ENCODE measurements at regions not wholly inside any gene's neighbourhood (a gene's known extent, or its start where the extent isn't known, plus 50 kb on each side); places are given as distances from the start of the nearest gene placed in this dataset.

DNA sequence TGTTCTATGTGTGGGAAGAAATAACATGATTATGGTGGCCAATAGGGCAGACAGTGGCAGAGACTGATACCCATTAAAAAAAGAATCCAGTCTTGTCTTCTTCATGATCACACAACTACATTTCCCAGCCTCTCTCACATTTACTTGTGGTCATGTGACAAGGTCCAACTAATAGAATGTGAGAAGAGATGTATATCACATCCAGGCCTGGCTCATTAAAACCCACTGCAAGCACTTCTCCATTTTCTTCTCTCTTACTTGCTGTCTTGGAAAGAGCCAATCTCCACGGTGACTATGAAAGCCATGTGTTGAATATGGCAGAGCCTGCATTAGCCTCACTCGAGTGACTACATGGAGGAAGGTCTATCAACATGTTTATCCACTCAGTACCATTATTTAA lies 306.2 kb upstream of the ZEB2 start:
- no peak for DNase-seq
- no peak overlapping the region for H3K4me3 ChIP-seq (ENCODE audit: insufficient read depth, low read depth, low read length)
- H3K27me3 ChIP-seq (ENCODE audit: control insufficient read depth, insufficient read depth, low read length): no peaks in the 10 kb centered on the region
- no peaks in the 10 kb centered on the region for H3K36me3 ChIP-seq (replicated peaks; ENCODE audit: control insufficient read depth, insufficient read depth, low read length)

DNA sequence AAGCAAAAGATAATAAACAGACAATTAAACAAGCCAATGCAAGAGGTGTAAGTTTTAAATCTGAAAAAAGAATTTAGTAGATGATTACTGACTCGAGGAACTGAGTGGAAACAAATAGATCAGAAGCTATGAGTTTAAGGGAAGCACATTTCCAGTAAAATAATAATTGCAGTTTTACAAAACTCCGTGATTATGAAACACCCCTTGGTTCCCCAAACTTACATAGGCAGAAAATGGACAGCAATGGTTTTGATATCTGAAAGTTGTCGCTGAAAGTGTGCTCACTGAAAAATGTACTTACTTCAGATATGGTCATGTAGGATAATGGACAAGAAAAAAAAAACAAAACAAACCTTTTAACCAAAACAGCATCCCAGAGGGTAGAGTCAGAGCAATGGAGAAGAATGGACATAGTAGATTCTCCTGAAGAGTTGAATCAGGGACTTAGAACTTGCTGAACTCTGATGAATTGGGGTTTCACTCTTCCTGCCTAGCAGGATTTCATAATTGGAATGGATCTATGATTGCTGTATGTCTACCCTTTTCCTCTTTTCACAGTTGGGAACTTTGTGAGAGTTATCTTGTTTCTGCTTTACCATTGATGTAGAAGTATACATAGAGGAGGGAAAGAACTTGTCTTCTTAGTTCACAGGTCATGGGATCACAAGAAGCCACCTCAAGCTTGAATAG lies 305.6 kb upstream of the ZEB2 start:
- no peaks in the 10 kb centered on the region for H3K36me3 ChIP-seq (replicated peaks; ENCODE audit: control insufficient read depth, insufficient read depth, low read length)
- H3K4me3 ChIP-seq (ENCODE audit: insufficient read depth, low read depth, low read length): no peak overlapping the region
- DNase-seq: no peak
- no peaks in the 10 kb centered on the region for H3K27me3 ChIP-seq (ENCODE audit: control insufficient read depth, insufficient read depth, low read length)

DNA sequence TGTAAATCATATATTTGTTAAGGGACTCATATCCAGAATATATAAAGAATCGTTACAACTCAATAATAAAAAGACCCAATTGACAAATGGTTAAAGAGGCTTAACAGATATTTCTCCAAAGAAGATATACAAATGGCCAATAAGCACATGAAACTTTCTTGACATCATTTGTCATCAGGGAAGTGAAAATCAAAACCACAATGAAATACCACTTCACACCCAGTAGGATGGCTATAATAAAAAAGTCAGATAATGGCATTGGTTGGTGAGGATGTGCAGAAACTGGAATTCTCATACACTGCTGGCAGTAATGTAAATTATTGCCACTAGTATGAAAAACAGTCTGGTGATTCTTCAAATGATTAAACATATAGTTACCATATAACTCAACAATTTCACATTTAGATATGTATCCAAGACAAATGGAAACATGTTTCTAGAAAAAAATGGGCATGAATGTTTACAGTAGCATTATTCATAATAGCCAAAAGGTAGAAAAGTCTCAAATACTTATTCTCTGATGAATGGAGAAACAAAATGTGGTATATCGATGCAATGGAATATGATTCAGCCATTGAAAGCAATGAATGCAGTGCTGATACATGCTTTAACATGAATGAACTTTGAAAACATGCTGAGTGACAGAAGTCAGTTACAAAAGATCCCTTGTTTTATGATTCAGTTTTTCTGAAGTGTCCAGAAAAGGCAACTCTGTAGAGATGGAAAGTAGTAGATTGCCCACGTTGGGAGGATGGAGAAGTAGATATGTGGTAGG lies 304.6 kb upstream of the ZEB2 start:
- no peaks in the 10 kb centered on the region for H3K36me3 ChIP-seq (replicated peaks; ENCODE audit: control insufficient read depth, insufficient read depth, low read length)
- H3K27me3 ChIP-seq (ENCODE audit: control insufficient read depth, insufficient read depth, low read length): no peaks in the 10 kb centered on the region
- H3K4me3 ChIP-seq (ENCODE audit: insufficient read depth, low read depth, low read length): no peak overlapping the region
- DNase-seq: no peak

DNA sequence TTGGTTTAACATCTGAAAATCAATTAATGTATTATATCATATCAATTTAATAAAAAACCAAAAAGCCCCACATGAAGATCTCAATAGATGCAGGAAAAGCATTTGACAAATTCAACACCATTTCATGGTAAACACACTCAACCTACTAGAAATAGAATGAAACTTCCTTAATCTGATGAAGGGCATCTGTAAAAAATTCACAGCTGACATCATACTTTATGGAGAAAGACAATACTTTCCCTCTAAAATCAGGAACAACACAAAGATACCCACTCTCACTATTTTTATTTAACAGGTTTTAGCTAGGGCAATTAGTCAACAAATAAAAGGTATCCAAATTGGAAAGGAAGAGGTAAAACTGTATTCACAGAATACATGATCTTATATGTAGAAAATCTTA lies 303.0 kb upstream of the ZEB2 start:
- H3K36me3 ChIP-seq (replicated peaks; ENCODE audit: control insufficient read depth, insufficient read depth, low read length): no peaks in the 10 kb centered on the region
- H3K4me3 ChIP-seq (ENCODE audit: insufficient read depth, low read depth, low read length): no peak overlapping the region
- DNase-seq: no peak
- H3K27me3 ChIP-seq (ENCODE audit: control insufficient read depth, insufficient read depth, low read length): no peaks in the 10 kb centered on the region

DNA sequence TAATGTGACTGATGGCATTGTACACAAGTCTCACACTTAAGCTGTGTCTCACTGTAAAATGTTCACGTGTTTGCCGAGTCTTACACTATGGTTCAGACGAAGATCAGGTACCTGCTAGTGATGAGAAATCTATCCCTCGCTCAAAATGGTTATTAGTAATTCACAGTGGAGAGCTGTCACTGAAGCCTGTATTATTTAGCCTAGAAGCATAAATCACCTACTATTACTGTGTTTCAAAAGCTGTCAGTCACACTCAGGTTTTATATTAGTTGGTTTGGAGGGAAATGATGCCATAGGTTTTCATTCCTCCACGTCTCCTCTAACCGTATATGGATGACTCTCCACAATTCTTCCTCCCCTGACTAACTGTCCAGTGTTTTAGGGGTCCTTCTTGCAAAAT lies 292.4 kb upstream of the ZEB2 start:
- Histone ChIP-seq H3K36me3 (replicated peaks; ENCODE audit: control insufficient read depth, insufficient read depth, low read length) (no peaks in the 10 kb centered on the region), H3K27me3 (ENCODE audit: control insufficient read depth, insufficient read depth, low read length) (no peaks in the 10 kb centered on the region), H3K4me3 (ENCODE audit: insufficient read depth, low read depth, low read length) (no peak overlapping the region)
- no peak for DNase-seq

DNA sequence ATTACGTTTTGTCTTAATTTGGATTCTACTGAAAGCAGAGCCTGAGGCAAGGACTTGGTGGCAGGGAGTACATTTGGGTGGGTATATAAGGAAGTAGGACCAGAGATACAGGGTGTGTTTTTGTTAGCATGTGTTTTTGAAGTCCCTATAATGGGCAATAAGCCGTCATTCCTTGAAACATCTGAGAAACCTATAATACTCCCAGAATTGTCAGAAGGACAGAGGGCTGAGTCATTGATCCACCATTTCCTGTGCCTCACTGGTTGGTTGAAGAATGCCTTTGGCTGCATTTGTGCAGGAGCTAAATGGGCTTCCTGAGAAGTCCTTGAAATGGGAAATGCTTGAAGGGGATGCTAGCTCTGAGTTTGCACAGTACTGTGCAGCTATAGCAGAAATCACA lies 281.8 kb upstream of the ZEB2 start:
- H3K4me3 ChIP-seq (ENCODE audit: insufficient read depth, low read depth, low read length): no peak overlapping the region
- H3K36me3 ChIP-seq (replicated peaks; ENCODE audit: control insufficient read depth, insufficient read depth, low read length): no peaks in the 10 kb centered on the region
- no peak for DNase-seq
- no peaks in the 10 kb centered on the region for H3K27me3 ChIP-seq (ENCODE audit: control insufficient read depth, insufficient read depth, low read length)

DNA sequence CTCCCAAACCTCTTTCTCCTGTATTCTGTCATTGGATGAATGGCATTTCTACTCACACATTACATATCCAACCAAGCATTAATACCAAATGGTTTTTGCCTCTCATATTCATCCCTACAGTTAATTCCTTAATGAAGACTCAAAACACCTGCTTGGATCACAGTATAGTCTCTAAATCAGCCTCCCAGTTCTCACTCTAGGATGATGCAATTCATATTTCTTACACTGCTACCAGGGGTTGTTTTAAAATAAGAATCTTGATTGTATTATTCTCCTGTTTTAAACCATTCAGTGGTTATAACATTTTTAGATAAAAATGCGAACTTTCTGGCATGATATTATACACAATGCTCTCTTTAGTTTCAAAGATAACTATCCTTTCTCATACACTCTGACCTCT lies 281.4 kb upstream of the ZEB2 start:
- no peak overlapping the region for H3K4me3 ChIP-seq (ENCODE audit: insufficient read depth, low read depth, low read length)
- no peaks in the 10 kb centered on the region for H3K27me3 ChIP-seq (ENCODE audit: control insufficient read depth, insufficient read depth, low read length)
- H3K36me3 ChIP-seq (replicated peaks; ENCODE audit: control insufficient read depth, insufficient read depth, low read length): no peaks in the 10 kb centered on the region
- no peak for DNase-seq

DNA sequence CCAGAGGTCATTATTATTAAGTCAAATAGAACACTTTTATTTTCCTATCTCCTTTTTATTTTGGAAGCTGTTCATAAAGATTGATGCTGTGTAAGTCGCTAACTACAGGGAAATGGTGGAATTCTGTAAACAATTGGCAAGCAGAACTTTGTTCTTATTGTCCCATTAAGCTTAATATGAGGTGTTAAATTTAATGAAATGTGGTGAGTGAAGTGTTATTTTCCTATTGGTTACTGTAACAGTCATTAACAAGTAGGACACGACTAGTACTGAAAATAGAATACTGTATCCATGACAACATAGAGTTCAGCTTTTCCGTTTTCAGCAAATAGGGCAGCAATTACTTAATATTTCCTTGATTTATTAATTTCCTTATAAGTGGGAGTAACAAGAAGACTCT lies 279.1 kb upstream of the ZEB2 start:
- H3K4me3 ChIP-seq (ENCODE audit: insufficient read depth, low read depth, low read length): no peak overlapping the region
- no peaks in the 10 kb centered on the region for H3K36me3 ChIP-seq (replicated peaks; ENCODE audit: control insufficient read depth, insufficient read depth, low read length)
- DNase-seq: no peak
- H3K27me3 ChIP-seq (ENCODE audit: control insufficient read depth, insufficient read depth, low read length): no peaks in the 10 kb centered on the region

DNA sequence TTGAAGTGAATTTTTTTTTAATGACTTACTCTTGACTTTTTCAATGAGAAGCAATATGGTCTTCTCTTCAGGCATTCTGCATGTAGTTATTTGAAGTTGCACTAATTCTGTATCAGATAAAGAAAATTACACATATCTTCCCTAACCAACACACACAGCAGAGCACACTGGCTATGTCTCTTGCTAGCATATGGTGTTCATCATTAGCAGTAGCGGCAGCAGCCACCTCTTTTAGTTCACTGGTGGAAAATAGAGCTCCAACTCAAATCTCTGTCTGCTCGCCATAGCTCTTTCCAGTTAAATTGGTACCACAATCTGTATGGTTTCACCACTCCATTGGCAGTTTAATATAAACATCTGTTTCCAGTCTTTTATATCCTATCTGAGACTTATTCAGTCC lies 278.1 kb upstream of the ZEB2 start:
- H3K4me3 ChIP-seq (ENCODE audit: insufficient read depth, low read depth, low read length): no peak overlapping the region
- DNase-seq: no peak

DNA sequence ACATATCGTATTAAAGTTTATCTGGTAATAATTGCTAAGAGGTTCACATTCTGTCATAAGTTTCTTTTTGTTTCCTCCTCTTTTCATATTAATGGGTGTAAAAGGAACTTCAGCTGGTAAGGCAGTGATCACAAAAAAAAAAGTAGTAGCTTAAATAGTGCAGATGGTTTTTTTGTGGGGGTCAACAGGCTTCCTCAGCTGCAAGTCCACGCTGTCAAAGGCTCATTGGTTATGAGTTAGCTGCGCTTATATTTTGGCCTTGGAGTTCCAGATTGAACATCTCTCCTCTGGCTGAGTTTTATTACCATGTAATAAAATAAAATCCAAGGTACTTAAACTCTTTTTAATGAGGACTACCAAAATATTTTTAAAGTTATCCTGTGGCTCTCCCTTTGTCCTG lies 277.0 kb upstream of the ZEB2 start:
- no peak overlapping the region for H3K4me3 ChIP-seq (ENCODE audit: insufficient read depth, low read depth, low read length)
- no peak for DNase-seq
- H3K36me3 ChIP-seq (replicated peaks; ENCODE audit: control insufficient read depth, insufficient read depth, low read length): no peaks in the 10 kb centered on the region
- H3K27me3 ChIP-seq (ENCODE audit: control insufficient read depth, insufficient read depth, low read length): no peaks in the 10 kb centered on the region

More for the DNA sequence above, 278.1 kb upstream of the ZEB2 start:
- Histone ChIP-seq H3K36me3 (replicated peaks; ENCODE audit: control insufficient read depth, insufficient read depth, low read length) (no peaks in the 10 kb centered on the region), H3K27me3 (ENCODE audit: control insufficient read depth, insufficient read depth, low read length) (no peaks in the 10 kb centered on the region)

DNA sequence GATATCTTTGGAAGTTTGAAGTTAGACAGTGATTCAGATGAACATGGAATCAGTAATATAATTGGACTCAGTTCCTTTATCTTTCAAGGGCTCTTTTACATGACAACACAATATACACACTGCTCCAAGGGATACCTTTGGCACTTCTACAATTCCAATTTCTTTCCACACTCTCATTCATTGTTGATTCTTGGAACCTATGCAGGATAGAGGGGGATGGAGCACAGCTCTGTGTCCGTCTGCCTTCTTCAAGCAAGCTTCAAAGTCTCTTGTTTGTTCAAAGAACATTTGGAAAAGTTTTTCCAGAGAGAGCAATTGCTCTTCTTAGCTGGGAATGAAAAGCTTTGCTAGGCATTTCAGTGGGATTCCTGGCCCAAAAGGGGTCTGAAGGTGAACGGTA lies 276.2 kb upstream of the ZEB2 start:
- DNase-seq: no peak
- Histone ChIP-seq H3K27me3 (ENCODE audit: control insufficient read depth, insufficient read depth, low read length) (no peaks in the 10 kb centered on the region), H3K36me3 (replicated peaks; ENCODE audit: control insufficient read depth, insufficient read depth, low read length) (no peaks in the 10 kb centered on the region), H3K4me3 (ENCODE audit: insufficient read depth, low read depth, low read length) (no peak overlapping the region)

DNA sequence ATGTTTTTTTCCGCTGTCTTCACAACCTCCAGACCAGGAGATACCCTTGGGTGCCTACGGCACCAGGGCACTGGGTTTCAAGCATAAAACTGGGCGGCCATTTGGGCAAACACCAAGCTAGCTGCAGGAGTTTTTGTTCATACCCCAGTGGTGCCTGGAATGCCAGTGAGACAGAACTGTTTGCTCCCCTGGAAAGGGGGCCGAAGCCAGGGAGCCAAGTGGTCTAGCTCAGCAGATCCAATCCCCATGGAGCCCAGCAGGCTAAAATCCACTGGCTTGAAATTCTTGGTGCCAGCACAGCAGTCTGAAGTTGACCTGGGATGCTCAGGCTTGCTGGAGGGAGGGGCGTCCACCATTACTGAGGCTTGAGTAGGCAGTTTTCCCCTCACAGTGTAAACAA lies 265.3 kb upstream of the ZEB2 start:
- no peak for DNase-seq
- no peak overlapping the region for H3K4me3 ChIP-seq (ENCODE audit: insufficient read depth, low read depth, low read length)
- no peaks in the 10 kb centered on the region for H3K36me3 ChIP-seq (replicated peaks; ENCODE audit: control insufficient read depth, insufficient read depth, low read length)
- H3K27me3 ChIP-seq (ENCODE audit: control insufficient read depth, insufficient read depth, low read length): no peaks in the 10 kb centered on the region

DNA sequence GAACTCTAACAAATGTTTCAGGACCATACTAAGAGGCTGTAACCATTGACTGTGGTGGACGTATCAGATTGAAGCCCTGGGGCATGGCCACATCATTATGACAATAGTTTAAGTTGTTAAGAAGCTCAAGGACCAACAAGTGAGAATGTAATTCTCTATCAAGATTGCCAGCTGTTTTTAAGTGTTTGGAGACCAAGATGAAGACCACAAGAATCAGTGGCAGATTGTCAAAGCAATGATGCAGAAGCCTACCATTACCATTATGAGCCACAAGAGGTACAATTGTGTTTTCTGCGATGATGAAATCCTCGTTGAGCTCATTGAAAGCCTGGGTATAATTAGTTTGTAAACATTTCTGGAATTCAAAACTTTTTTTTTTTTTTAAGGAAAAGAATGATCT lies 261.1 kb upstream of the ZEB2 start:
- DNase-seq: no peak
- no peaks in the 10 kb centered on the region for H3K27me3 ChIP-seq (ENCODE audit: control insufficient read depth, insufficient read depth, low read length)
- no peaks in the 10 kb centered on the region for H3K36me3 ChIP-seq (replicated peaks; ENCODE audit: control insufficient read depth, insufficient read depth, low read length)
- H3K4me3 ChIP-seq (ENCODE audit: insufficient read depth, low read depth, low read length): no peak overlapping the region

DNA sequence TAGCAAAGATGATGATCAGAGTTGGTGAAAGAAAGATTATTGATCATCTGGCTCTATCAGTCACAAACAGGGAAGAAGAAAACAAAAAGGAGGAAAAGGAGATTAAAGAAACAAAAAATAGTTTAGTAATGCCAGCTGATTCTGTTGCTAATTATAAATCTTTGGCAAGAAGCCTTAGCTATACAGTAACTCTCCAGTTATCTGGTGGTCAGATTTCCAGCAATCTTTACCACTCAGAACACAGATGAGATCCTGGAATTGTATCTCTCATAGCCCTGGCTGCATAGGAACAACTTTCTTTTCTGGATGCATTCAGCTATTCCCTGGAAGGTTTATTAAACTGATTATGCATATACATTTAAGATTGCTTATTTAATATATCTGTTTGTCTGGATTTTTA lies 256.8 kb upstream of the ZEB2 start:
- no peaks in the 10 kb centered on the region for H3K36me3 ChIP-seq (replicated peaks; ENCODE audit: control insufficient read depth, insufficient read depth, low read length)
- no peaks in the 10 kb centered on the region for H3K27me3 ChIP-seq (ENCODE audit: control insufficient read depth, insufficient read depth, low read length)
- no peak for DNase-seq
- no peak overlapping the region for H3K4me3 ChIP-seq (ENCODE audit: insufficient read depth, low read depth, low read length)

DNA sequence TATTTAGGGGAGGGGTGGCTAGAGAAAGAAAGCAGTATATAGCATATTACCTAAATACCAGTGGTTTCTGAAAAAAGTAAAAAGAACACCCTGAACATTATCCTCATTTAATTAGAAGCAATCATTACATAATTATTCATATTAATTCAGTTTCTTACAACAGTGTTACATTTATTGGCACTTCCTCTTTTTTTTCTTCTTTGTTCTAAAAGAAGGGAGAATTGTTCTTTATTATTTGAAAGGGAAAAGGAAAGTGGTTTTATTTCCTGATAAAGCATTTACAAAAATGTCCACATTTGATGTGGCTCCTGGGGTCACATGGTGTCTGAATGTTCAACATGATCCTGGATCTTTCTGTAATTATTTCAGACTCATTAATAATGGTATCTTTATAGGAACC lies 254.9 kb upstream of the ZEB2 start:
- H3K27me3 ChIP-seq (ENCODE audit: control insufficient read depth, insufficient read depth, low read length): no peaks in the 10 kb centered on the region
- no peak for DNase-seq
- no peak overlapping the region for H3K4me3 ChIP-seq (ENCODE audit: insufficient read depth, low read depth, low read length)
- no peaks in the 10 kb centered on the region for H3K36me3 ChIP-seq (replicated peaks; ENCODE audit: control insufficient read depth, insufficient read depth, low read length)

All from H7 (cell line).